NCI-H1436 treated with DMSO at 0.1 percent for 48 hours (cell line): ENCODE measurements at regions not wholly inside any gene's neighbourhood (a gene's known extent, or its start where the extent isn't known, plus 50 kb on each side); places are given as distances from the start of the nearest gene placed in this dataset.

Experiments used
- DNase-seq: peaks from one replicate; lab custom pipeline; 2025; lab: John Stamatoyannopoulos, UW

DNA sequence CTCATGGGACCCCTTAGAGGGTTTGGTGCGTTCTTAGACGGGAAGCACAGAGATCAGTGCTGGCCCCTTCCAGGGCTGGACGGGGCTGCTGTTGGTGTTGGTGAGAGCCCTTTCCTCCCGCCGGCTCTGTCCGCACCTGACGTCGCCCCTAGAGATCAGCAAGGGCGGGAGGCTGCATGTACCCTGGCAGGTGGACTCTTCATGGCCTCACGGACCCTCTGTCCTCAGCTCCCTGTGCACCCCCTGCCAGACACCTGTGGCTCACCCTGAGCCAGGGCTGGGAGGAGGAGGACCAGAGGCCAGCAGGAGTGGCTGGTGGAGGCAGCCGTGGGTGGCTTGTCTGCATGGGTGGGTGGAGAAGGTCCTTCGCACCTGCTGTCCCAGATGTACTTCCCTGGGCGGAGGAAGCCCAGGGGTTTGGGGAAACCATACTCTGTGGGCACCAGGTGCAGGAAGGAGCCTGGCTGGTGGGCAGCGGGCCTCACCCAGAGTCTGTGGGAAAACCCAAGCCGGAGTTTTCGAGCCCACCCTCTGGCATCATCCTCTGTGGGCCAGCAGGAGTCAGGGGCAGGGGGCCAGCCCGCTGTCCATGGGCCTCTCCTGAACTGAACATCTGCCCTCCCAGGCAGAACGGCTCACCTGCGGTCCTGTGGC, 348.6 kb downstream of the SEC14L1 start:
- no peak for DNase-seq

- no peak for DNase-seq
Measured at GRCh38 chr17:77489893-77490255, 349.1 kb downstream of the SEC14L1 start.

GRCh38 chr17:77490361-77491183, 349.8 kb downstream of the SEC14L1 start:
- no peak for DNase-seq

GRCh38 chr17:77491921-77492445, 351.2 kb downstream of the SEC14L1 start:
- no peak for DNase-seq

DNA sequence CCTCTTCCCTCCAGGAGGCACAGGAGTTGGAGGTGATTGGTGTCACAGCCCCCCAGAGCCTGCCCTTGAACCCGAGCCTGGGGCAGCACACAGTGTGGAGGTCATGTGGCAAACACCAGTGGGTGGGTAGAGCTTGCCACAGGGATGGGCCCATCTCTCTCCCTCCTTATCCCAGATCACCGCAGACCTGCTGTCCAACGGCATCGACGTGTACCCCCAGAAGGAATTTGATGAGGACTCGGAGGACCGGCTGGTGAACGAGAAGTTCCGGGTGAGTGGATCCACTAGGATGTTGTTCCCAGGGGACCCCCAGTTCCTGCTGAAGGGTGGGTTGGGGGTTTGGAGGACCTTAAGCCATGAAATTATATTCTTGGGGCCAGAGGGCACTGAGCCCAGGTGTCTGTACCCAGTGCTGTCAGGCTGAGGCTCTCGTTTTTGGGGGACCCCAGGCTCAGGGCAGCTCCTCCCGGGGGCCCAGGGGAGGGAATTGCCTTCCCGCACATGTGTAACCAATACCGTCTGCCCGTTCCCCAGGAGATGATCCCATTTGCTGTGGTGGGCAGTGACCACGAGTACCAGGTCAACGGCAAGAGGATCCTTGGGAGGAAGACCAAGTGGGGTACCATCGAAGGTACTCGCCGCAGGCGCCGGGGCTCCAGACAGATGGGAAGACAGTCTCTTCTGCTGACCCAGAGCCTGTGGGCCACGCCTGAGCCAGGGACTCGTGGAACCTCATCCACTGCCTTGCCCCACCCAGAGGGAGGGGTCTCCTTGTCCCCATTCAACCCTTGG, 351.9 kb downstream of the SEC14L1 start:
- DNase-seq, result no peak

- DNase-seq, result no peak
Measured at GRCh38 chr17:77493238-77493820, 352.6 kb downstream of the SEC14L1 start.

GRCh38 chr17:77493901-77494663, 353.3 kb downstream of the SEC14L1 start:
- DNase-seq, result no peak

DNA sequence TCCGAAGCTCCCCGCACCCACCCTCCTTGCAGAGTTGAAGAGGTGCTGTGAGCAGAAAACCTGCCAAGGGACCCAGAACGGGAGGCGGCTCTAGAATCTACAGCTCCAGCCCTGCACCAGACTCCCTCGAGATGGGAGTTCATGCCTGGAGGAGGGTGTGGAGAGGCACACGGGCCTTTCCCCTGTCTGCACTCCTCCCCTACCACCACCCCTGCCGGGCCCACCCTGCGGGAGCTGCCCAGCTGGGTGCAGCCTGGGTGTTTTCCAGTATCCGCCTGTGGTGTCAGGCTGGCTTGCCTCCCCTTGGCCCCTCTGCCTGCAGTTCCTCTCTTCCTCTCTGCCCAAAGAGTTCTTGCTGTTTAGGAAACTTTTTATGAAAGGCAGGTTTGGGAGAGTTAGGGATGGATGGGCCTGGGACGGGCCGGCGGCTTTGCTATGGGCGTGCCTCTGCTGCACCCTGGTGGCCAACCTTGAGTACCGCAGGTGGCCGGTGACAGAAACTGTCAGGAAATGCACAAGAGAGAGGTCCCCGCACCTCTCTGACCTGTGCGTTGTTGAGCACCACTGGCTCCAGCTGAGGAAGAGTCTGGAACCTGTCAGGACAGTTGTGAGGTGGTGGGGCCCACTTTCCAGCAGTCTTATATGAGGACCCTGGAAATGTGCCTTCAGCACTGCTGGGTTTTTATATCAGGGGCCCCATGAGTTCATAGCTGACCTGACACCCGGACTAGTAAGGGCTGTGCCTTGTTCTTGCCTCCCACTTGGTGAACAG, 354.1 kb downstream of the SEC14L1 start:
- DNase-seq, result no peak

- no peak for DNase-seq
Measured at GRCh38 chr17:77495575-77495974, 354.8 kb downstream of the SEC14L1 start.

DNA sequence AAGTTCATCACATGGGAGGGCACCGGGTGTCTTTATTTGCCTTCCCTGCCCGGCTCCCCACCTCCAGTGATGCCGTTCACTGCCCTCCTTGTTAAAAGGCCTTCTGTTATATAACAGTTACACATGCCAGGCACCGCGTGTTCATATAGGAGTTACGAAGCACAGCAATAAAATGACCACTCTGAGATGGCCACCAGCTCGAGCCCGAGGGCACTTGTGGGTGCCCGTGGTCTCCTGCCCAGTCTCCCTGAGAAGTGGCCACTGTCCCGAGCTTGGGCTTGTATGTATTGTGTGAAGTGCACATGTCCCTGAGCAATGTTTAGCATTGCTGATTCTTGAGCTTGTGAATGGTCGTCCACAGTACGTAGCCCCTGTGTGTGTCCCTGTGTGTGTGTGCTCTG, 355.6 kb downstream of the SEC14L1 start:
- DNase-seq, result no peak

GRCh38 chr17:77496831-77497577, 356.2 kb downstream of the SEC14L1 start:
- no peak for DNase-seq

DNA sequence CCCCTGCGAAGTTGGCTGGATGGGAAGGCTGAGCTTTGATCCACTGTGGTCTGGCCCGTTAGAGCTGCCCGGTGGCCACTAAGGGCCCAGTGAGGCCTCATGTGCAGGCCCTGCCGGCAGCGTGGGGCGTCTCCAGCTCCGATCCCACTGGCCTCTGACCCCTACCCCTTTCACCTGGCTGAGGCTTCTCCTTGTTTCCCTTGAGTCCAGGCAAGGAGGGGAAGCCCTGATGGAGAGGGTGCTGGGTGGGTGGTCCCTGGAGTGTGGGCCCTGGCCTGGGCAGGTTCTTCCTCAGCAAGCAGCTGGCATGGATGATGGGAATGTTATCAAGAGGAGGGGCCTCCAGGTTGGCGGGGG, 356.8 kb downstream of the SEC14L1 start:
- DNase-seq, result no peak

DNA sequence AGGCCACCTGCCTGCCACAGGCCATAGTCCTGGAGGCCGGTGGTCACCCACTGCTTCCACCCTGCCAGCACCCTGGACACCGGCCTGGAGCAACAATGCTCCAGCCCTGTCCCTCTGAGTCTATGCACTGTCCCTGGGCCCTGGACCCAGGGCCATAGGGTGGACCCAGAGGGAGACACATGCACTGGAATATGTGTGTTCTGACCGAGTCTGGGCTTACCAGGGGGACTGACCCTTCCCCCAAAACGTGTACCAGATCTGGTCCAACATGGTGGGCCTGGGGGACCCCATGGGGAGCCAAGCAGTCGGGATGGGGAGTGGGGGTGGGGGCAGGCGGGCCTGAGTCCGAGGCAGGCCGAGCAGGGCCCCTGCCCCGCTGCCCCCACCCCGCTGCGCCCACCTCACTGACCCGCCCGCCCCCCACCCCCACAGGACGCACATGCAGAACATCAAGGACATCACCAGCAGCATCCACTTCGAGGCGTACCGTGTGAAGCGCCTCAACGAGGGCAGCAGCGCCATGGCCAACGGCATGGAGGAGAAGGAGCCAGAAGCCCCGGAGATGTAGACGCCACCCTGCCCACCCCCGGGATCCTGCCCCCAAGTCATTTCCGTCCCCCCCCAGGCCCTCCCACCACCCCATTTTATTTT, 357.4 kb downstream of the SEC14L1 start:
- no peak for DNase-seq

DNA sequence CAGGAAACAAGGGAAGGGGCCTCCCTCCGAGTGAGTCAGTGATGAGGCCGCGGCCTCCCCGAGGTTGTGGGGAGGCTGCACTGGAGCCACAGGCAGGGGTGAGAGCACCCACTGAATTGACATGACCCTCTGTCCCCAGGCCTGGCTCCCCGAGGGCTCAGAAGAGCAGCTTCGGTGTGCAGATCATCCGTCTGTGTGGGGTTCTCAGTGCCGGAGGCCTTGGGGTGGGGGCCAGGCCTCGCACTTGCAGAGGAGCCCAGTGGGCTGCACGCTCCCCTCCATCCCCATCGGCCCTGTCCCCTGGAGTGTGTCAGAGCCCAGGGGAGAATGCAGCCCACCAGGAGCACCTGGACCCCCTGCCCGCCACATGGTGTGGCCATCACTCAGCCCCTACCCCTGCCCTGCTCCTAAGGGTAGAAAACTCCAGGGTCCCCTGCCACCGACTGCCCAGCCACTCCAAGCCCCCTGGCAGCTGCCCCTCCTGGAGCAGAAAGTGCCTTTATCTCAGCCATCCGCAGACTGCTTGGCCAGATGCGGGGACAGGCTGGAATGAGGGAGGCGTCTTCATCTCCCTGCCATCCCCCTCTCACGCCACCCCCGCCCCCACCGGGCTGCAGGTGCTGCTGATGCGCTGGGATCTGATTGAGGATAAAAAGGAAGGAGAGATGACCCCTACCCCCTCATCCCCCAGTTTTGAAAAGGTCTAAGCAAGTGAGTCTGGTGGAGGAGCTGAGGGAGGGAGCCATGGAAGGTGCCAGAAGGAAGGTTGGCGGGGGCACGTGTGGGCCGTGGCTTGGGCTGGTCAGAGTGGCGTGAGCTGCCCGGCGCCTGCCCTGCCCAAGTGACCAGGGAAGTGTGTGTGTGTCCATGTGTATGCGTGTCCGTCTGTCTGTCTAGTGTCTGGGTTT, 358.3 kb downstream of the SEC14L1 start:
- DNase-seq, result no peak

DNA sequence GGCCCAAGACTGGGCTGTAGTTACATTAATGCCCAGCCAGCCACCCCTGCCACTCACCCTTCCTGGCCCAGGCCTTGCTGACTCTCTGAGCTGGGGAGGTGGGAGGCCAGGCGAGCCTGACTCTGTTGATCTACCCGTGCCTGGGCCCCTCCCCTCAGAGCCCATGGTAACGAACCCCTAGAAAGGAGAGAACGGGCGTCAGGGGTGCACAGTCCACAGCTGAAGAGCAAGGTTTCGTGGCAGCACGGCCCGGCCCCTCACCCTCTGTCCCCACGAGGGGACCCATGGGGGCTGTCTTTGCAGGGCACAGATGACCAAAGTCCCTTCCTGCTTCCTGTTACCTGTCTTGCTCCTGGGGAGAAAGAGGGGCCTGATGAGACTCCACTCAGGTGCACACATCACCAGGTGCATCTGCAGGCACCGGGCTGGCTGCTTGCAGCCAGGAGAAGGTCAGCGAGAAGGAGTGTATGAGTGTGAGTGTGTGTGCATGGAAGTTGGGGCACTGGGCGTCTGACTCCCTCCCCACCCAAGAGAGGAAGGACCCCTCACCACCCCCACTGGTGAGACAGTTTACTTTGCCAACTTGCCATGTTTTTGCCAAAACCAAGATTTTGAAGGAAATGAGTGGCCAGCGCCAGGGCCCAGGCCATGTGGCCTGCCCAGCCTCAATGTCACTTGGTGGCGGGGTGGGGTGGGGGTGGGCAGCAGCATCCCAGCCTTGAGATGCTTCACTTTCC, 359.1 kb downstream of the SEC14L1 start:
- no peak for DNase-seq

- no peak for DNase-seq
Measured at GRCh38 chr17:77501101-77501566, 360.4 kb downstream of the SEC14L1 start.

DNA sequence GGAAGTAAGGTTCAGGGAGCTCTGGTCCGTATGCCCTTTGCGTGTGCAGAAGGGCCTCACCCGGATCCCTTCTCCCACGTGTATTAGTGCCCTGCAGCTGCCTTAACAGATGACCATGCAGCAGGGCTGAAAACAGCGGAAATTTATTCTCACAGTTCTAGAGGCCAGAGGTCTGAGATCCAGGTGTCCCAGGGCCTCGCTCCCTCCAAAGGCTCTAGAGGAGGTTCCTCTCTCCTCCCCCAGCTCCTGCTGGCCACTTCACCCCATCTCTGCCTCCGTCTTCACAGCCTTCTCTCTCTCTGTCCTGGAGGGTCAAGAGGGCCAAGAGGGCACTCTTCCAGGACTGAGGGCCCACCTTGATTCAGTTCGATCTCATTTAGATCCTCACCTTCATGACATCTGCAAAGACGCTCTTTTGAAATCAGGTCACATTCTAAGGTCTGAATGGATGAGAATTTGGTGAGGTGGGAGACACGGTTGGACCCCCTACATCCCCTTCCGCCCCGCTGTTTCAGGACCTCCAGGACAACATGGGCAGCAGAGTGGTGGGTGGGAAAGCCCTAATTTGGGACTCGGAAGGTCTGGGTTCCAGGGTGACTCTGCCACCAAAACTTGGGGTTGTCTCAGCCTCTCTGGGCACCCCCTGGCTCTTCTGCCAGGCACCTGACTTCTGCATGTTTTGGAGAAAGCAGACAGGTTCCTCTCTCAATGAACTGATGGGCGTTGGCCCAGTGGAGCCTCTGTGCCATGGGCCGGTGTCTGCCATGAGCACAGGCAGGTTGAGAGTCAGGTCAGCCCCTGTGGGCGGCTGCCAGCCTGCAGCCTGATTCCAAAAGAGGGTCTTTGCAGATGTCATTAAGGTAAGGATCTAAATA, 361.2 kb downstream of the SEC14L1 start:
- DNase-seq, result no peak
